ENCODE measurements at regions not wholly inside any gene's neighbourhood (a gene's known extent, or its start where the extent isn't known, plus 50 kb on each side); places are given as distances from the start of the nearest gene placed in this dataset.

- TF ChIP-seq, protein P1, sequence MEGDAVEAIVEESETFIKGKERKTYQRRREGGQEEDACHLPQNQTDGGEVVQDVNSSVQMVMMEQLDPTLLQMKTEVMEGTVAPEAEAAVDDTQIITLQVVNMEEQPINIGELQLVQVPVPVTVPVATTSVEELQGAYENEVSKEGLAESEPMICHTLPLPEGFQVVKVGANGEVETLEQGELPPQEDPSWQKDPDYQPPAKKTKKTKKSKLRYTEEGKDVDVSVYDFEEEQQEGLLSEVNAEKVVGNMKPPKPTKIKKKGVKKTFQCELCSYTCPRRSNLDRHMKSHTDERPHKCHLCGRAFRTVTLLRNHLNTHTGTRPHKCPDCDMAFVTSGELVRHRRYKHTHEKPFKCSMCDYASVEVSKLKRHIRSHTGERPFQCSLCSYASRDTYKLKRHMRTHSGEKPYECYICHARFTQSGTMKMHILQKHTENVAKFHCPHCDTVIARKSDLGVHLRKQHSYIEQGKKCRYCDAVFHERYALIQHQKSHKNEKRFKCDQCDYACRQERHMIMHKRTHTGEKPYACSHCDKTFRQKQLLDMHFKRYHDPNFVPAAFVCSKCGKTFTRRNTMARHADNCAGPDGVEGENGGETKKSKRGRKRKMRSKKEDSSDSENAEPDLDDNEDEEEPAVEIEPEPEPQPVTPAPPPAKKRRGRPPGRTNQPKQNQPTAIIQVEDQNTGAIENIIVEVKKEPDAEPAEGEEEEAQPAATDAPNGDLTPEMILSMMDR (IDR thresholded peaks at IDR 0.05) = no peak
- TF ChIP-seq POLR2A (IDR thresholded peaks at IDR 0.05) (no peak), POLR2AphosphoS5 (IDR thresholded peaks at IDR 0.05) (no peak), EP300 (IDR thresholded peaks at IDR 0.05; ENCODE audit: low read depth) (no peak)
Observed at GRCh38 chr21:39078322-39079065, 104.8 kb downstream of the PSMG1 start.
